GM19240 (cell line): ENCODE measurements at regions not wholly inside any gene's neighbourhood (a gene's known extent, or its start where the extent isn't known, plus 50 kb on each side); places are given as distances from the start of the nearest gene placed in this dataset.
"Not testable (repeated sequence)": the region's sequence is repeated elsewhere in the genome, so short reads cannot be mapped to it uniquely, and the experiment has no call there.

ENCODE experiments used
- DNase-seq: peaks from one replicate; pipeline ENCODE4 v3.0.0; 2011; ENCODE audit warnings: low spot score; ENCODE audit not compliant: insufficient read length

DNA sequence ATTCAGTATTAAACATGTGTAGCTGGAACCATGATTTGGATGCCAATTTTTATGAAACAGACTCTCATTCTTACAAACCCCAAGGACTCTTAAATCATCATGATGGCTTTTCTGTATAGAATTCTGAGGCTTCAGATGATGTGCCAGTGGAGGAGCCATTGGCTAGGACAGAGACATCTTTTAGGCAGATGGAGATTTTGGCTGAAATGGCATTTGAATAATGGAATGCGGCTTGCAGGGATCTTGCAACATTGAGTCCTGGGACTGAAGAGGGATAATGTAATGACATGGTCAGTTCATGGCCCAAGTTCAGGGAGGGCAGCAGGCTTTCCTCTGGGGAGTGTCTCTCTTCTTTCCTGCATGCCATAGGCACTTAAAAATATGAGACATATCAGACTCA, 172.4 kb downstream of the ABCA8 start:
- DNase-seq, result no peak

DNA sequence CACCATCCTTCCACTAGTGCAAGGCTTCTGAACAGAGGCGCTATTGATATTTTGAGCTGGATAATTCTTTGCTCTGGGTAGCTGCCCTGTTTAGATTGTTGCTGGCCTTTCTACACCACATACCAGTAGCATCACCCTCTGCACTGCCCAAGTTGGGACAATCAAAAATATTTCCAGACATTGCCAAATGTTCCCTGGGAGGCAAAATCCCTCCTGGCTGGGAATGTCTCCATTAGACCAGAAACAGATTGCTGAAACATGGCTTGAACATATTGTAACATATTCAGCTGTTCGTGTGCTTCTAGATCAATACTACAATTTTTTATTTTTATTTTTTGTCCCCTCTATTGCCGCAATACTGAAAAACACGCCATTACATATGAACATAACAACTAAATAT, 174.6 kb downstream of the ABCA8 start:
- no peak for DNase-seq

DNA sequence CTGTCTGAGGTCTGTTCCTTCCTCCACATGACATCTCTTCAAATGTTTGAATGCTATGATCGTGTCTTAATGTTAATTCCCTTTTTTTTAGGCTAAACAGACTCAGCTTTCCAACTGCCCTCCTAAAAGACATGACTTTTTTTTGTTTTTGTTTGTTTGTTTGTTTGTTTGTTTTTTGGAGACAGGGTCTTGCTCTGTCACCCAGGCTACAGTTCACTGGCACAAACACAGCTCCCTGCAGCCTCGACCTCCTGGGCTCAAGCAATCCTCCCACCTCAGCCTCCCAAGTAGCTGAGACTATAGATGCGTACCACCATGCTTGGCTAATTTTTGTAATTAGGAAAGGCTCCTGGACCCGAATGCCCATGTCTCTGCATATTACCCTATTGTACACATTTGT, 176.5 kb downstream of the ABCA8 start:
- DNase-seq, result no peak

DNA sequence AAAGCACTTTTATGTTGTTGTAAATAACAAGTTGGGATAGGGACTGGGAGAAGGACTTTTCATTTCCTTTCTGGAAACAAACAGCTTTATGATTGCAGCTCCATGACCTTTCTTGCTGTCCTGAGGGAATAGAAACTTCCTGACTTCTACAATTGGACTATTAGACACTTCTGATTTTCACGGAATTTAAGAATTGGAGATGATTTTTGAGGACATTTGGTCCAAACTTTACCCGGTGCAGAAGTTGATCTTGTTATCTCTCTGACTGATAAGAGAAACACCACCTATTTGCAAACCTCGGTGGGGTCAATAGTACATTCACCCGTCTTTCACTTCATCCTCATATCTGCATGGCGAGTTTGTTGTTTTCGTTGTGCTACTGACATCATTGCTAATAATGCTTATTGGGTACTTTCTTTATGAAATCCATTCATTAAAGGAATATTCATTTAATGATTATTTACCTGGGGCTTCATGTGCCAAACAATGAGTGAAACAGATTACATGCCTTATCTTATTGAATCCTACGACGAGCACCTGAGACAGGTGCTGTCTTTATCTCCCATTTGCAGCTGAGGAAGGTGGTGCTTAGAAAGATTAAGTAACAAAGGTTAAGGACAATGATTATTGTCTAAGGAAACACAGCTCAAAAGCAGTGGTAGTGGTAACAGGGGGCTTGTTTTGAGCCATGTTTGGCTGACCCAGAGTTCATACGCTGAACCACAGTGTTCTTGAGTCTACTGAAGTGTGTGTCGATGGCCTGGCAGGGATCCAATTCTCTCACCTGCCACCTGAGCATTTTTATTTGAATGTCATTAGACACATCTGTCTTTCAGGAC, 176.9 kb upstream of the FAM20A start:
- DNase-seq, result no peak

DNA sequence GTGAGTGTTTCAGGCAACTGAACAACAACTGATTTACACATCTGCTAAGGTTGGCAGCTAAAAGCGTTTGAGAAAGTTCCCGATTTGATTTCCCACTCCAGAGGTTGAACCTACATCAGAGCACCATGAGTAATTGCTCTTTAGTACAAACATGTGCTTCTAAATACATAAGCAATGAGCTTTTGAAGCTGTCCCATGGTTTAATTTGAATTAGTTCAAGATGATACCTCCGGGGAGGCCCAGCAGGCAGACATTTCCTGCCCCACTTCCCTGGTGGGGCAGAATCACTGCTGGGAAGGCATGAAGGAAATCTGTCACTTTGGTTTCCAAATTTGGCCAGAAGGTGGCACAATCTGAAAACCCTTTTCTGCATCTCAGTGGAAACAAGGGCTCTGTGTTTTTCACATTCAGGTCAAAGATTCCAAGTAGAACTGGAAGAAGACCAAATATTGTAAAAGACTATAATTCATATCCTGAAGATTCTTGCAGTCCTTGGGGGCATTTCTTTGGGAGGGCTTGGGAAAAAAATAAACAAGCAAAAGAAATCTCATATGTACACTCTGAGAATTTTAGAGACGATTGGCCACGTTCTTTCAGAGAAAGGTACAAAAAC, 176.2 kb upstream of the FAM20A start:
- no peak for DNase-seq

DNA sequence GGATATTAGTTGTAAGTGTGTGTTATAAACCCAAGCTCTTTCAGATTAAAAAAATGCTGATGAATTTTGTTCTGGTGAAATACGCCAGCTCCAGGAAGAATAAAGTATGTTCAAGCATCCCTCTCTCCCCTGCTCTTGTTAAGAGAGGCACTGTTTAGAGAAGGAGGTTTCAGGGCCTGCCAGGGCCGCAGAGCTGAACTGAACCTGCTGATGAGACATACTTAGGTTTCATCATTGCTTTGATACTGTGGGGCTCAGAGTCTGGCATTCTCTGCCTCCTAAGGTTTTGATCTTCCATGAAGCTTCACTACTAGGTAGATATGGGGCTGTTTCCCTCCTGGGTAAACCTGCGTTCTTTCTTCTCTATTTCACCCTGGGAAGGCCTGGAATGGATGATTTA, 175.3 kb upstream of the FAM20A start:
- DNase-seq, result no peak

DNA sequence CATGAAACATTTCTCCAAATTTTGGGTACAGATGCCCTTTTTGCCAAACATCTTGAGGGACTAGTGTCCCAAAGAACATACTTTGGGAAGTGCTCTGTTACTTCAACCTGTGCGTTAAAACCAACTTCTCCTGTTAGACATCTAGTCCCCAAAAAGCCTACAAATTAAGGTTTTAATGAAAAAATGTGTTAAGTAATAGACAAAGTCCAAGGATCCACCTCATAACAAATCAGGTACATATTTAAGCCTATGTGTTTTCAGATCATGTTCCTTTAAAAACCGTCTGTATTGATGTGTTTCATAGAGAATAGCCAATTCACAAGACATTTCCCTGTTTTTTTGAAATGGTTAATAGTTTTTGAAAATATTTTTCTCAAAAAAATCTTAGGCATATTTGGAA, 174.8 kb upstream of the FAM20A start:
- DNase-seq, result no peak

DNA sequence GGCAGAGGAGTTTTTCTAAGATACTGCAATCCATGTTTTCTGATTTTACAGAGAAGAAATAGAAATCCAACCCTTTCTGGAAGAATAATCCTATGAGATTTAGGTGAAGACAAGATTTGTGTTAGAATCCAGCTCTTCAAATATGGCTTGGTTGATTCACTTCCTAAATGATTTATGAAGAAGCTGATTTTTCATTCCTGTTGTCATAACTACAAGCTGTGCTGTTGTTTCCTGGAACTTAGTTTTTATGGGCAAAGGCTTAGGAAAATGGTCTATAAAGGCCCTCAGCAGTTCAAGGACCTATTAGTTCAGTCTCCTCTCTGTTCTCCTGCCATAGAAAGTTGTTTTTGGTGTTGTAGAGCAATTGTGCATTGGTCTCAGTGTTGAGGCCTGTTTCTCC, 174.2 kb upstream of the FAM20A start:
- DNase-seq, result no peak

DNA sequence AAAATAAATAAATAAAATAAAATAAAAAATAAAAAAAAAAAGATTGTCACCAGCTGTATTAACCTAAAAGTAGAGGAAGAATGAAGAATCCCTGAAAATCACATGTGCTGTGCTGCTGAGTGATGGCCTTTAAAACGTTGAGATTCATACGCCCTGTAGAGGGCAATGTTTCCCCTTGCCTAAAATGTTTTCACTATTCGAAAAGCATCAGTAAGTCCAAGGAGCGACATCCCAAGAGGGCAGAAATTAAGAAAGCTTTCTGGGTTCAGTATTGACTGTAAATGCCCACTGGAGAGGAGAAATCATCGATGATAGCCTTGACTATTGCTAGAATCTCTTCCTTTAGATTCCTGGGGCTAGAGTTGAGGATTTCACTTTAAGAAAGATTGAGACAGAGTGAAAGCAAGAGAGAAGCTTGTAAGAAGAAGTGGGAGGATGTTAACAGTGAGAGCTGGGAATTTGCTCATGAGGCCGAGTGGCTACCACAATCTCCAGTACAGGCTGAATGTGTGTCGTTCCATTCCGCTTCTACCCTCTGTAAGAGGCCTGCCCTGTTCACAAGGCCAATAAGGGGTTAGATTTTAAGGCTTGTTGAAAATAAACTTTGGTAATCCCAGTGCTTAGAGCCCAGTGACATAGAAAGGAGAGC, 170.8 kb upstream of the FAM20A start:
- no peak for DNase-seq

DNA sequence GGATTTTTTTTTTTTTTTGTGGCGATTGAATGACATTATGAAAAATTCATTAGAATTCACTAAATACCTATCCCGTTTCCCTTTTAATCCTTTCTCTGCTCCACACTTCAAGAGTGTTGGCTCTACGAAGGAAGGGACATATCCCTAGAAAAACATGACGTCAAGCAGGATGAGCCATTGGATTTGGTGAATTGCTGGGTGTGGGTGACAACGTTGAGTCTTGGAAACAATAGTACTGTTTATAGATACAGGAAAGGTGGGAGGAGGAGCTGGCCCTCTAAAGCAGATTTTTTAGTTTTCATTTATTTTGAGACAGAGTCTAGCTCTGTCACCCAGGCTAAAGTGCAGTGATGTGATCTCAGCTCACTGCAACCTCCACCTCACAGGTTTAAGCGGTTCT, 167.6 kb upstream of the FAM20A start:
- no peak for DNase-seq

DNA sequence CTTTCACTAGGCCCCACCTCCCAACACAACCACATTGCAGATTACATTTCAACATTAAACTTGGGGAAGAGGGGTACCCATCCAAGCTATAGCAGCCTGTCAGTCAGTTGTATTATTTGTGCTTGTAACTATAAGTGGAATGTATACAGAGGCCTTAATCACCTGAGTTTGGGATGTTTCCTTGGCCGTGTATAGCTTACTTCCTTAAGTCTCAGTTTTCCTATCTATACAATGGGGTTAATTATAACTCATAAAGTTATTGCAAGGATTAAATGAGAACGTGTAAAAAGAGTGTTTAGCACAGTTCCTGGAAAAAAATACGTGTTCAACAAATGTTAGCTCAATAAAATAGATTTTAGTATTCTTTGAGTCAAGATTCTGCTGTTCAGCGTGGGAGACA, 165.5 kb upstream of the FAM20A start:
- no peak for DNase-seq

DNA sequence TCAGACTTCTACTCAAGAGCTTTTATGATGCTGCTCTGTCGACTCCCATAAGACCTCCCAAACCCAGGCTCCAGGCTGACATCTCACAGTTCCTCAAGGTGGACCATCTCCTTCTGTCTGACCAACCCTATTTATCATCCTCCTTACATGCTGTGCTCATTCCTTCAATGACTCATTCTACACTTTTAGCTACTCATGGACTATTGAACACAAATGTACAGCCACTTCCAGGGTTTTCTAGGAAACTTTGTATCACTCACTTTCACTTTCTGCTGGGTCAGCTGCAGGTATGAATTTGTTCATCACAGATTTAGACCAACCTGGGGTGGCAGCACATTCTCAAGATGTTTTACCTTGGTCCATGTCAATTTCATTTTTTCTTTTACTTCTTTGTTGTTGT, 162.4 kb upstream of the FAM20A start:
- no peak for DNase-seq

DNA sequence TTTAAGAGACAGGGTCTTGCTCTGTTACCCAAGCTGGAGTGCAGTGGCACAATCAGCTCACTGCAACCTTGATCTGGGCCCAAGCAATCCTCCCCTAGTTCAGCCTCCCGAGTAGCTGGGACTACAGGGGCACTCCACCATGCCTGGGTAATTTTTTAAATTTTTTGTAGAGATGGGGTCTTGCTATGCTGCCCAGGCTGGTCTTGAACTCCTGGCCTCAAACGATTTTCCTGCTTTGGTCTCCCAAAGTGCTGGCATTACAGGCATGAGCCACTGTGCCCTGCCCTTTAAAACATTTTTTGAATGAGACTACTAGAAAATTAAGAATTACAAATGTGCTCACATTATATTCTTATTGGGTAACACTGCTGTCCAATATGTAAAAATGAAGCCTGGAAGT, 161.7 kb upstream of the FAM20A start:
- DNase-seq, result no peak

DNA sequence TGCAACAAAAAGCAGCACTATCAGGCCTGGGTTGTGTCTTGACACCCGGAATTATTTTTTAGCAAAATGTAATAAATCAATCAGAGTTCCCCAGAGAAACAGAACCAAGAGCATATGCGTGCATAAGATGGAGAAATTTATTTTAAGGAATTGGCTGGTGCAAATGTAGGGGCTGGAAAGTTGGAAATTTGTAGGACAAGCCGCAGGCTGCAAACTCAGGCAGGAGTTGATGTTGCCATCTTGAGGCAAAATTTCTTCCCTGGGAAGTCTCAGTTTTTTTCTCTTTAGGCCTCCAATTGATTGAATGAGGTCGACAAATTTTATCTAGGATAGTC, 158.9 kb upstream of the FAM20A start:
- no peak for DNase-seq

DNA sequence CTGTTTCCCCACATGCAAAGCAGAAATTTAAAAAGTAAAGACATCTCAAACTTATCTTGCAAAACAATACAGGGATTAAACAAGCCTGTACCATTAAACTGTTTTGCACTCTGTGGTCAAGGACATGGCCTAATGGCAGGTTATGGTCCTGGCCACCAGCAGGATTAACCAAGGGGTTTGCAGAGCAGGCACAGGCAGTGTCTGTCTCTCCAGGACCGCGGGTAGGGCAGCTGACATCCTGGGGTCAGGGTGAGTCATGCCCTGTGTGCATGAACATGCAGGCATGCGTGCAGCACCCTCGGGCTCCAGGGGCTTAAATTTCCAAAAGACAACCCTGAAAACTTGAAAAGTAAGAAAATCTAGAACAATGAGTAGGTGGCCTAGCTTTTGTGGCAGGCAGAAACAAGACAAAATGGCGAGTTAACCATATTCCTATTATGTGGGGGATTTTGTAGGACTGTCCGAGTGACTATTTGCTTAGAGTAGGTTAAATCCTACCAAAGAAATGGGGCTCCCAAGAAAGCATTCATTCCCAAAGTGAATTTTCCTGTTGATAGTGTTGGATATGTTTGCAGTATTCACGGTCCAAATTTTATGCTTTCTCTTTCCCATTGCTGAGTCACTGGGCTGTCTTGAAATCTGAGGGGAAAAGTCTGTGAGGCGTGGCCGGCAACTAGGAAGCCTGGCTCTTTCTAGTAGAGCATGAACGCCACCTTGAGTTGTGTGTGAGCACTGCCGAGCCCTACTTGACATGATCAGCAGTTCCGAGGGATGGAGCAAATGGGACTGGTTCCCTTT, 158.4 kb upstream of the FAM20A start:
- peak; percentile 27 for DNase-seq

DNA sequence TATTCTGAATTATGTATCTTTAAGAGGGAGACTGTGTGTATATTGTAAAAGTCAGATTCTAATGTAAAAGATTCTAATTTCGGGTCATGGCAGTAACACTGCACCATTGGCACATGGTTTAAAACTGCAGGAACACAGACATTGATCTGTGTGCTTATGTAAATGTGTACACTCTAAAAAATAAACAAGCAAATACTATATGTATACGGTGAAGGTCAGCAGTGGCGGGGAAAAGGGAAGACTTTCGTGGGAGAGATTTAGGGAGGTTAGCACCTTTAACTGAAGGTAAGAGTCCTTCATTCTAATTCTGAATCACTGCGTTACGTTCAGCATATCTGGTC, 157.8 kb upstream of the FAM20A start:
- no peak for DNase-seq

DNA sequence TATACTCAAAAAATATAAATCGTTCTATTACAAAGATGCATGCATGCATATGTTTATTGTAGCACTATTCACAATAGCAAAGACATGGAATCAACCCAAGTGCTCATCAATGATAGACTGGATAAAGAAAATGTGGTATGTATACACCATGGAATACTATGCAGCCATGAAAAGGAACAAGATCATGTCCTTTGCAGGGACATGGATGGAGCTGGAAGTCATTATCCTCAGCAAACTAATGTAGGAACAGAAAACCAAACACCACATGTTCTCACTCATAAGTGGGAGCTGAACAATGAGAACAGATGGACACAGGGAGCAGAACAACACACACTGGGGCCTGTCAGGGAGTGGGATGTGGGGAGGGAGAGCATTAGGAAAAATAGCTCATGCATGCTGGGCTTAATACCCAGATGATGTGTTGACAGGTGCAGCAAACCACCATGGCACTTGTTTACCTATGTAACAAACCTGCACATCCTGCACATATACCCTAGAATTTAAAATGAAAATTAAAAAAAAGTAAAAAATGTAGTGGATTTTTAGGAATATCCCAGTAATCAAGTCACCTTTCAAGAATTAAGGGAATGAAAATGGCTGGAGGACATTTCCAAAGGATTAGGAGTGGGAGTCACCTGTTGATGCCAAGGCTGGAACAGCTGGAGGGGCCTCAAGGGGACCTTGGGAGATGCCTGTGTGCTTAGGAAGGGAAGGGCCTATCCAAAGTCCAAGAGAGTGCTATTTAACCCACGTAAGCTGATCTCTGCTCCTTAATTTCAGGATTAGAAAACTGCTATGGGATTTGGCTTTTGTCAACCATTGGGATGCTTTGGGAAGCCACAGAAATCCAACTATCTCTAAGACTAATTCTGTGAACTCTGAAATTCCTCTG, 156.9 kb upstream of the FAM20A start:
- not testable (repeated sequence) for DNase-seq

DNA sequence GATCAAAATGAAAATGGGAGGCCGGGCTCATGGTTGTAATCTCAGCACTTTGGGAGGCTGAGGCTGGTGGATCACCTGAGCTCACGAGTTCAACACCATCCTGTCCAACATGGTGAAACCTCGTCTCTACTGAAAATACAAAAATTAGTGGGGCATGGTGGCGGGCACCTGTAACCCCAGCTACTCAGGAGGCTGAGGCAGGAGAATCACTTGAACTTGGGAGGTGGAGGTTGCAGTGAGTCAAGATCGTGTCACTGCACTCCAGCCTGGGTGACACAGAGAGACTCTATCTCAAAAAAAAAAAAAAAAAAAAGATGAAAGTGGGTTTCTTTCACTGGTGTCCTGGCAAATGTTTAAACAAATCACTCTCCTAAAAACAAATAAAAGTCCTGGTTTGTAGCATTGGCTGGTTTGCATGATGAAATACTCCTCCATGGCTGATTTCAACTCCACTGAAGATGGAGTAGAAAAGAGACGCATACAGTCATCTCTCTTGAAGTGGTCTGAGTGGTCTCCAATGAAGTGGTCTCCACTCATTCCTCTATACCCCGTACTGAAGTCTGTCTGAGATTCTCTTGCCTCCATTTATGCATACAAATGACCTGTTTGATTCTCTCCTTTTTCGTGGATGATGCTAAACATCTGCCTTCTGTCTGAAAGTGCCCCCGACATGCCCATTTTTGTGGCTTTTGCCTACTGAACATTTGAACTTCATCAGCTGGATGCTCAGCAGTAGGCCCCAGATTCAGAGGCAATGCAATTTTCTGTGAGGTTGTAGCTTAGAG, 153.0 kb upstream of the FAM20A start:
- no peak for DNase-seq

DNA sequence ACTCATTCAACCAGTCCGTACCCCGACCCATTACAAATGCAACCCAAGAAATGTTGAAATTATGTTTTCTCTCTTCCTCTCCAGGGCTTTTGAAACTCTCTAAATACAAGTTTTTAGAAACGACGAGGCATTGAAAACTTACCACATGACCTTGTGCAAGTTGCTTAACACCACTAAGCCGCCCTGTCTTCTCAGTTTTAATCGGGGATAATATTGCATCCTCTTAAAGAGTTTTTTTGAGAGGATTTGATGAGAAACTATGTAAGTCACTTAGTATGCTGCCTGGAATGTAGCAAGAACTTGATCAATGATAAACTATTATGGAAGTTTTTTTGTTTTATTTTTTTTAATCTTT, 149.0 kb upstream of the FAM20A start:
- DNase-seq, result no peak
